ENCODE measurements at regions not wholly inside any gene's neighbourhood (a gene's known extent, or its start where the extent isn't known, plus 50 kb on each side); places are given as distances from the start of the nearest gene placed in this dataset.

DNA sequence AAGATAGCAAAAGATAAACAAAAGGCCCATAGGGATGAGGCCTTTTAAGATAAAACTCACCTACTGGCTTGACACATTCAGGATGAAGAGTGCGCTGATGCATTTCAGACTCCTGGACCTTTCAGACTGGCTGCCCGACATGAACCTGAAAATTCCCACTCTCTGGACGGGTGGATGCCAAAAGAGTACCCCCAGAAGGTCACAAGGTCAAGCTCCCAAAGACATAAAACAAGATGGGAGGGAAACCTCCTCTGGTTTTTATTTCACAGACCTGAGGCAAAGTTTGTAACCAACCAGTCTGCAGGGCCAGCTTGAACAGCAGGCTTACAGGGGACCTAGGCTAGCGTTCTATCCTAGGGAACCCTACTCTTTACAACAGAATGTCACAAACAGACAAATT is 123.2 kb upstream of the GC start:
- TF ChIP-seq, protein P1, sequence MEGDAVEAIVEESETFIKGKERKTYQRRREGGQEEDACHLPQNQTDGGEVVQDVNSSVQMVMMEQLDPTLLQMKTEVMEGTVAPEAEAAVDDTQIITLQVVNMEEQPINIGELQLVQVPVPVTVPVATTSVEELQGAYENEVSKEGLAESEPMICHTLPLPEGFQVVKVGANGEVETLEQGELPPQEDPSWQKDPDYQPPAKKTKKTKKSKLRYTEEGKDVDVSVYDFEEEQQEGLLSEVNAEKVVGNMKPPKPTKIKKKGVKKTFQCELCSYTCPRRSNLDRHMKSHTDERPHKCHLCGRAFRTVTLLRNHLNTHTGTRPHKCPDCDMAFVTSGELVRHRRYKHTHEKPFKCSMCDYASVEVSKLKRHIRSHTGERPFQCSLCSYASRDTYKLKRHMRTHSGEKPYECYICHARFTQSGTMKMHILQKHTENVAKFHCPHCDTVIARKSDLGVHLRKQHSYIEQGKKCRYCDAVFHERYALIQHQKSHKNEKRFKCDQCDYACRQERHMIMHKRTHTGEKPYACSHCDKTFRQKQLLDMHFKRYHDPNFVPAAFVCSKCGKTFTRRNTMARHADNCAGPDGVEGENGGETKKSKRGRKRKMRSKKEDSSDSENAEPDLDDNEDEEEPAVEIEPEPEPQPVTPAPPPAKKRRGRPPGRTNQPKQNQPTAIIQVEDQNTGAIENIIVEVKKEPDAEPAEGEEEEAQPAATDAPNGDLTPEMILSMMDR (conservative IDR thresholded peaks at IDR 0.05; ENCODE audit: low read length), result no peak
- TF ChIP-seq EZH2phosphoT487 (IDR thresholded peaks at IDR 0.05; ENCODE audit: borderline replicate concordance, low read depth, low read length), result no peak

Data from OCI-LY7 (cell line).